Activated CD4-positive, alpha-beta T cell treated with anti-CD3 and anti-CD28 coated beads, Interleukin-2, amount 10 ng/mL, durations not matched to agents 24 days and 14 days (primary cell): ENCODE measurements at regions not wholly inside any gene's neighbourhood (a gene's known extent, or its start where the extent isn't known, plus 50 kb on each side); places are given as distances from the start of the nearest gene placed in this dataset.

Experiments
- DNase-seq: peaks from one replicate; pipeline ENCODE4 v3.0.0; 2022
- H3K27ac Mint-ChIP-seq: one replicate; pipeline ENCODE4 v1.8.0; 2022; ENCODE audit warnings: mild to moderate bottlenecking, mixed read lengths
- H3K27me3 Mint-ChIP-seq: one replicate; pipeline ENCODE4 v1.8.0; 2022; ENCODE audit warnings: mixed read lengths
- H3K36me3 Mint-ChIP-seq: one replicate; pipeline ENCODE4 v1.8.0; 2022; ENCODE audit warnings: low read depth, mild to moderate bottlenecking, mixed read lengths
- H3K4me1 Mint-ChIP-seq: one replicate; pipeline ENCODE4 v1.8.0; 2021; ENCODE audit warnings: mixed read lengths
- H3K4me3 Mint-ChIP-seq: one replicate; pipeline ENCODE4 v1.8.0; 2022; ENCODE audit warnings: mild to moderate bottlenecking, moderate library complexity, mixed read lengths
- H3K9me3 Mint-ChIP-seq: one replicate; pipeline ENCODE4 v1.8.0; 2021; ENCODE audit warnings: mixed read lengths
- intact Hi-C: fragments of 100-400 bp; cut with micrococcal nuclease; formaldehyde crosslinking; loops from one replicate; pipeline ENCODE4 v1.15.1; 2023

DNA sequence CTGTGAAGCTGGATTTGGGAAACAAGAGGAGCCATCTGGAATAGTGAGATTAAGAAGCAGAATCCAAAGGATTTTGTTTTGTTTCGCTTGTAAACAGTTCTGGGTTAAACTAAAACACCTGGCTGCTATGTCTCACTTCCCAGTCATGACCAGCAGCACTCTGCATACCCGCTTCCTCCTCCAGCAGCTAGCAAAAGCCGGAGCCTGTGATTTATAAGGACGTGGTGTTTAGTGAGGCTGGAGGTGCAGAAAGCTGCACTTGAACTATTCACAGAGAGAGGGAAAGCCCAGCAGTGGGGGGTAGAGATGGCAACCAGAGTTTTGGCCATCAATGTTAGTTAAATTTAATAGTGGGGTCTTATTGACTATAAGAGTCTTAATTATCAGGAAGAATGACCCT lies 240.2 kb downstream of the AJAP1 start:
- intact Hi-C loops: no loop called here
- Mint-ChIP-seq H3K27me3 (no peaks in the 10 kb centered on the region), H3K4me3 (no peak overlapping the region), H3K36me3 (no peaks in the 10 kb centered on the region), H3K9me3 (peaks cover 12% of the 10 kb centered on the region), H3K4me1 (no peaks in the 10 kb centered on the region), H3K27ac (no peak overlapping the region)
- no peak for DNase-seq

DNA sequence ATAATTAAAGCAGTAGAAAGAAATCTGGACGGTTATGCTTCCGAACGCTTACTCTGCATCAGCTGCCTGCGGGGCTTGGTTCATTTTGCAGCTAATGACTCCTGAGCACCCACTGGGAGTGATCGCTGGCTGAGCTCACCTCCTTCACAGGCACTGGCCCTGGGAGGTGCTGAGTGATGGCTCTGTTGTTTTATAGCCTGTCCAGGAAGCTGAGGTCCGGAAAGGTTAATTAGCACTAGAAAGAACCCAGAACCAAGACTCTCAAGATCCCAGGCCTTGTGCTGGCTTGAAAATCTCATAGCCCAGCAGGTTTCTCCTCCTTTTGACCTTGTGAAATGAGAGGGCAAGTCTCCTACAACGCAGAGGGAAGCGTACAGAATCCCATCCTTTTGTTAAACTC lies 226.2 kb downstream of the AJAP1 start:
- Mint-ChIP-seq H3K4me3 (no peak overlapping the region), H3K27ac (no peak overlapping the region), H3K4me1 (no peaks in the 10 kb centered on the region), H3K27me3 (no peaks in the 10 kb centered on the region), H3K36me3 (no peaks in the 10 kb centered on the region), H3K9me3 (no peaks in the 10 kb centered on the region)
- DNase-seq: no peak
- intact Hi-C loops: no loop called here

DNA sequence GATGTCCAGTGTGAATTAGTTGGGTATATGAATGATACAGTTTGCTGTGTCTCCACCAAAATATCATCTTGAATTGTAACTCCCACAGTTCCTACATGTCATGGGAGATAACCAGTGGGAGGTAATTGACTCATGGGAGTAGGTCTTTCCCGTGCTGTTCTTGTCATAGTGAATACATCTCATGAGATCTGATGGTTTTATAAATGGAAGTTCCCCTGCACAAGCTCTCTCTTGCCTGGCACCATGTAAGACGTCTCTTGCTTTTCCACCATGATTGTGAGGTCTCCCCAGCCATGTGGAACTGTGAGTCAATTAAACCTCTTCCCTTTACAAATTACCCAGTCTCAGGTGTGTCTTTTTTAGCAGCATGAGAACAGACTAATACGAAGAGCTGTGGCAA lies 223.0 kb downstream of the AJAP1 start:
- no peak overlapping the region for H3K4me3 Mint-ChIP-seq
- H3K9me3 Mint-ChIP-seq: no peaks in the 10 kb centered on the region
- no peak overlapping the region for H3K27ac Mint-ChIP-seq
- no peaks in the 10 kb centered on the region for H3K36me3 Mint-ChIP-seq
- DNase-seq: no peak
- H3K4me1 Mint-ChIP-seq: no peaks in the 10 kb centered on the region
- H3K27me3 Mint-ChIP-seq: no peaks in the 10 kb centered on the region
- intact Hi-C loops: no loop called here

- intact Hi-C loops: no loop called here
- Mint-ChIP-seq H3K9me3 (no peaks in the 10 kb centered on the region), H3K27me3 (no peaks in the 10 kb centered on the region), H3K4me3 (no peak overlapping the region), H3K4me1 (no peaks in the 10 kb centered on the region), H3K27ac (no peak overlapping the region), H3K36me3 (no peaks in the 10 kb centered on the region)
- no peak for DNase-seq
Measured at GRCh38 chr1:4871373-4871772, 217.0 kb downstream of the AJAP1 start.

- no peak for DNase-seq
- Mint-ChIP-seq H3K9me3 (no peaks in the 10 kb centered on the region), H3K27ac (no peak overlapping the region), H3K27me3 (no peaks in the 10 kb centered on the region), H3K4me3 (no peak overlapping the region), H3K4me1 (no peaks in the 10 kb centered on the region), H3K36me3 (no peaks in the 10 kb centered on the region)
- intact Hi-C loops: no loop called here
Measured at GRCh38 chr1:4868521-4868920, 214.1 kb downstream of the AJAP1 start.

DNA sequence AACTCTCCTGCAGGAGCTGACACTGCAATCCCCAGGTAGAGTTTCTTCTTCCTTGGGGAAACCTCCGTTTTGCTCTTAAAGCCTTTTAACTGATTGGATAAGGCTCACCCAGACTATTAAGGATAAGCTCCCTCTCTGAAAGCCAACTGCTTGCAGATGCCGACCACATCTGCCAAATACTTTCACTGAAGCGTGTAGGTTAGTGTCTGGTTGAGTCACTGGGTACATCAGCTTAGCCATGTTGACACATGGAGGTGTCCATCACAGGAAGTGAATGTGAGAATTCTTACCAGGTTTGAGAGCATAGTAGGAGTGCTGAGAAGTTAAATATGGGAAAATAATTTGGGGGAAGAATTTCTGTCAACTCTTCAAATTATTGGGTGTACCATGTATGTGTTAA lies 202.0 kb downstream of the AJAP1 start:
- no peak for DNase-seq
- Mint-ChIP-seq H3K36me3 (no peaks in the 10 kb centered on the region), H3K4me1 (no peaks in the 10 kb centered on the region), H3K27me3 (no peaks in the 10 kb centered on the region), H3K9me3 (peaks cover 3% of the 10 kb centered on the region), H3K4me3 (no peak overlapping the region), H3K27ac (no peak overlapping the region)
- intact Hi-C loops: no loop called here

GRCh38 chr1:4854367-4854766 lies 200.0 kb downstream of the AJAP1 start:
- no peaks in the 10 kb centered on the region for H3K36me3 Mint-ChIP-seq
- intact Hi-C loops: no loop called here
- H3K9me3 Mint-ChIP-seq: peaks cover 3% of the 10 kb centered on the region
- H3K4me3 Mint-ChIP-seq: no peak overlapping the region
- no peak for DNase-seq
- H3K4me1 Mint-ChIP-seq: no peaks in the 10 kb centered on the region
- no peaks in the 10 kb centered on the region for H3K27me3 Mint-ChIP-seq
- H3K27ac Mint-ChIP-seq: no peak overlapping the region

DNA sequence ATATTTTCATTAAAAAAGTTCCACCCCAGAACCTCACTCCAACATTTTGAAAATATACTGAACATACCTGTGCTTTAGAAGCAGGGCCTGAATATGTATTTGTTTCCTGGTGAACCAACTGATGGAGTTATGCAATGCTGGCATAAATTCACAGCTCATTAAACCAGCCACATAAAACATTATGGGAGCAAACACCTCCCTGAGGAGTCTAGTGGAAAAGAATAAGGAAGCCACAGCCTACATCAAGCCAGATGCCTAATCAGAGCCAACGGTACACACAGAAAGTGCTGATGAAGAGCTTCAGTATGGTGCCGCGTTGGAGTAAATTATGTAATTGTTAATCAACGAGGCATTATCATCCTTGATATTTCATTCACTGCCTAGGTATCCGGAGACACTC lies 199.5 kb downstream of the AJAP1 start:
- Mint-ChIP-seq H3K4me3 (no peak overlapping the region), H3K4me1 (no peaks in the 10 kb centered on the region)
- intact Hi-C loops: no loop called here

DNA sequence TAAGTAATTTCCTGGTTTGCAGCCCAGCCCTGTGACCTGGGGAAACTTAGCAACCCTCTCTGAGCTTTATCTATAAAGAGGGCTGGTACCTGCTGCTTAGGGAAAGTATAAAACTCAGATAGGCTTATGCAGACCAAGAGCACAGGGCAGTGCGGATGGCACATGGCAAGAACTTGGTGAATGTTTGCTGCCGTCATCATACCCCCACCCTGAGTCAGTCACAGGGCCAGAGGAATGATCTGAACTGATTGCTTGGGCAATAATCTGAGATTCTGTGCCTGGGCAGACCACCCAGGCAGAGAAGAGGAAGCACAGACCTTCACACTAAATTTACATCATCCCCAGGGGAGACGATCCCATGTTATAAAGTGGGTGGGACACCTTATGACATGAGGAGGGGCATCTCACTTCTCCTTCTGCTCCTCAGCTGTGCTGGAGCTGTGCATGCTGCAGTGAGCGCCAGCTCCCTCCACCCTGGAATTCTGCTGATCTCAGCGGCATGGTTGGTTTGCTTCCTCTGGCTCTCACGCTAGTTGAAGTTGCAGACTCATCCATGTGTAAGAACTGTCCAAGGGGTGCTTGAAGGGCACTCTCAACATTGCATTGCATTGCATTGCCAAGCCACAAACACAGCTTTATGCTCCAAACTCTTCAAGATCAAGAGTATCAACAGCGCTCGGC lies 197.1 kb downstream of the AJAP1 start:
- no peaks in the 10 kb centered on the region for H3K27me3 Mint-ChIP-seq
- intact Hi-C loops: no loop called here
- no peaks in the 10 kb centered on the region for H3K36me3 Mint-ChIP-seq
- no peak for DNase-seq
- peaks cover 3% of the 10 kb centered on the region for H3K9me3 Mint-ChIP-seq
- H3K27ac Mint-ChIP-seq: no peak overlapping the region
- H3K4me3 Mint-ChIP-seq: no peak overlapping the region
- no peaks in the 10 kb centered on the region for H3K4me1 Mint-ChIP-seq

More for the DNA sequence above, 199.5 kb downstream of the AJAP1 start:
- Mint-ChIP-seq H3K9me3 (peaks cover 3% of the 10 kb centered on the region), H3K27me3 (no peaks in the 10 kb centered on the region), H3K27ac (no peak overlapping the region), H3K36me3 (no peaks in the 10 kb centered on the region)
- DNase-seq: no peak

DNA sequence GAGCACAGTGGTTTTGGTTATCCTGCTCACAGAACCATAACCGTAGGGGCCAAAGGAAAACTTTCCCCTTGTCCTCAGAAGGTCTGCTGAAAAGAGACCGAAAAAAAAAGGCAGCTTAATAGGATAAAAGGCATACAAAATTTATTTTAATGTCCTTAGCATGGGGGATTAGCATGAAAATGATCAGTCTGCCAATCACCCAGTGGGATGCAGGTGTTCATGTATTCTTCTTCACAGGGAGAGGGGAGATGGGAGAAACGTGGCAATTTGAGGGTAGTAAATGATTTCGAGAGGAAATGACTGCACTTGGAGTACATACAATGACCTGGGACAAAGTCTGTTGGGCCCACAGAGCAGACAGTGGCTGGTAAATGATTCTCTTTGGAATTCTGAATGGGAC lies 194.0 kb downstream of the AJAP1 start:
- Mint-ChIP-seq H3K27me3 (no peaks in the 10 kb centered on the region), H3K4me3 (no peak overlapping the region), H3K36me3 (no peaks in the 10 kb centered on the region), H3K27ac (no peak overlapping the region), H3K9me3 (peaks cover 3% of the 10 kb centered on the region), H3K4me1 (no peaks in the 10 kb centered on the region)
- no peak for DNase-seq
- intact Hi-C loops: no loop called here

DNA sequence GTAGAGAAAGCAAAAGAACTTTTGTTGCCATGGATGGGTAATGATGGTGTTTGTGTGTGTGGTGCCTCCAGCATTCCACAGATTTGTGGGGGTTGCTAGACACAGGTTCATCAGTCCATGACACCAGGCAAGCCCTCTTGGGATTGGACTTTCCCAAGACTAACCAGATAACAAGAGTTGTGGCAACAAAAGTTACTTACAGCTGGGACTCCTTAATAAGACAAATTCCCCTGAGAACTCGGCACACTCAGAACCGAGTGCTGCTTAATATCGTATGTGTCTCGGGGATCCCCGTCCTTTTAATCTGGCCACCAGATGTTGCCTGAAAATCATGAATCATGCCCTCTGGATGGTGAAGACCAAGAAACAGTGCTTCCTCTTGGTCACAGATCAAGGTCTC lies 193.3 kb downstream of the AJAP1 start:
- no peak overlapping the region for H3K4me3 Mint-ChIP-seq
- H3K27me3 Mint-ChIP-seq: no peaks in the 10 kb centered on the region
- no peak overlapping the region for H3K27ac Mint-ChIP-seq
- H3K9me3 Mint-ChIP-seq: peaks cover 3% of the 10 kb centered on the region
- no peak for DNase-seq
- intact Hi-C loops: no loop called here
- no peaks in the 10 kb centered on the region for H3K4me1 Mint-ChIP-seq
- H3K36me3 Mint-ChIP-seq: no peaks in the 10 kb centered on the region
